HT-29 (cell line): ENCODE measurements at regions not wholly inside any gene's neighbourhood (a gene's known extent, or its start where the extent isn't known, plus 50 kb on each side); places are given as distances from the start of the nearest gene placed in this dataset.
"Not testable (repeated sequence)": the region's sequence is repeated elsewhere in the genome, so short reads cannot be mapped to it uniquely, and the experiment has no call there.

Source experiments
- DNase-seq: peaks from one replicate; pipeline ENCODE4 v3.0.0-alpha.2; 2015; ENCODE audit warnings: low spot score

GRCh38 chr15:96893159-96893906 is 562.8 kb downstream of the NR2F2 start:
- DNase-seq, result peak; percentile 77

- DNase-seq, result no peak
These were observed 564.2 kb downstream of the NR2F2 start for GRCh38 chr15:96894659-96895058.

GRCh38 chr15:96896766-96897165 is 566.3 kb downstream of the NR2F2 start:
- no peak for DNase-seq

GRCh38 chr15:96914081-96914480 is 583.6 kb downstream of the NR2F2 start:
- no peak for DNase-seq

- DNase-seq, result no peak
These were observed 586.2 kb downstream of the NR2F2 start for GRCh38 chr15:96916750-96917149.

GRCh38 chr15:96924570-96924969 is 594.1 kb downstream of the NR2F2 start:
- DNase-seq, result no peak

- no peak for DNase-seq
These were observed 617.1 kb downstream of the NR2F2 start for GRCh38 chr15:96947296-96948229.

GRCh38 chr15:96948981-96949380 is 618.5 kb downstream of the NR2F2 start:
- DNase-seq, result no peak

- DNase-seq, result no peak
These were observed 628.2 kb downstream of the NR2F2 start for GRCh38 chr15:96958721-96959120.

- DNase-seq, result no peak
These were observed 629.0 kb downstream of the NR2F2 start for GRCh38 chr15:96959501-96959900.

- DNase-seq, result no peak
These were observed 630.4 kb downstream of the NR2F2 start for GRCh38 chr15:96960711-96961480.

GRCh38 chr15:96966554-96966953 is 636.1 kb downstream of the NR2F2 start:
- DNase-seq, result no peak

- DNase-seq, result no peak
These were observed 639.5 kb downstream of the NR2F2 start for GRCh38 chr15:96969732-96970710.

GRCh38 chr15:96972201-96972600 is 641.7 kb downstream of the NR2F2 start:
- no peak for DNase-seq

- DNase-seq, result peak; percentile 31
These were observed 644.3 kb downstream of the NR2F2 start for GRCh38 chr15:96974761-96975160.

- no peak for DNase-seq
These were observed 647.4 kb downstream of the NR2F2 start for GRCh38 chr15:96977886-96978285.

- DNase-seq, result no peak
These were observed 648.5 kb downstream of the NR2F2 start for GRCh38 chr15:96978937-96979473.

- DNase-seq, result not testable (repeated sequence)
These were observed 653.7 kb downstream of the NR2F2 start for GRCh38 chr15:96984121-96984671.

- no peak for DNase-seq
These were observed 662.3 kb downstream of the NR2F2 start for GRCh38 chr15:96992817-96993216.

GRCh38 chr15:96997538-96997937 is 667.0 kb downstream of the NR2F2 start:
- DNase-seq, result no peak
